NCI-H187 (cell line): ENCODE measurements at regions not wholly inside any gene's neighbourhood (a gene's known extent, or its start where the extent isn't known, plus 50 kb on each side); places are given as distances from the start of the nearest gene placed in this dataset.

Experiments used
- DNase-seq, 2 experiments: peaks; one replicate each; lab custom pipeline; 2025; lab: John Stamatoyannopoulos, UW

GRCh38 chr21:16585896-16586295, 856.1 kb downstream of the USP25 start:
- no peak for DNase-seq

GRCh38 chr21:16587141-16587581, 857.4 kb downstream of the USP25 start:
- DNase-seq, result no peak

- no peak for DNase-seq
Measured at GRCh38 chr21:16587681-16588375, 858.0 kb downstream of the USP25 start.

- DNase-seq, result no peak
Measured at GRCh38 chr21:16588433-16588860, 858.7 kb downstream of the USP25 start.

GRCh38 chr21:16589006-16589898, 859.5 kb downstream of the USP25 start:
- DNase-seq, result no peak

- DNase-seq, result no peak
Measured at GRCh38 chr21:16590186-16590585, 860.4 kb downstream of the USP25 start.

GRCh38 chr21:16590641-16591292, 861.0 kb downstream of the USP25 start:
- DNase-seq, result no peak

- no peak for DNase-seq
Measured at GRCh38 chr21:16592381-16592780, 862.6 kb downstream of the USP25 start.

GRCh38 chr21:16594191-16594590, 864.4 kb downstream of the USP25 start:
- no peak for DNase-seq

- DNase-seq, result no peak
Measured at GRCh38 chr21:16596369-16596768, 866.6 kb downstream of the USP25 start.

- DNase-seq, result no peak
Measured at GRCh38 chr21:16597753-16598152, 868.0 kb downstream of the USP25 start.

GRCh38 chr21:16605597-16605996, 875.8 kb downstream of the USP25 start:
- DNase-seq, result no peak

- no peak for DNase-seq
Measured at GRCh38 chr21:16606271-16606670, 876.5 kb downstream of the USP25 start.

- DNase-seq, result no peak
Measured at GRCh38 chr21:16608209-16608830, 878.5 kb downstream of the USP25 start.

GRCh38 chr21:16619281-16619680, 889.5 kb downstream of the USP25 start:
- no peak for DNase-seq

GRCh38 chr21:16620786-16621320, 891.1 kb downstream of the USP25 start:
- DNase-seq, result no peak

GRCh38 chr21:16624479-16625118, 888.2 kb upstream of the CXADR start:
- peak; percentile 33 to 66 for DNase-seq

- DNase-seq, result no peak
Measured at GRCh38 chr21:16625491-16625890, 887.4 kb upstream of the CXADR start.

- no peak for DNase-seq
Measured at GRCh38 chr21:16633831-16634459, 878.9 kb upstream of the CXADR start.

GRCh38 chr21:16634515-16634914, 878.3 kb upstream of the CXADR start:
- DNase-seq, result peak; percentile 64 to 67
